NCI-H1092 treated with DMSO at 0.1 percent for 48 hours (cell line): ENCODE measurements at regions not wholly inside any gene's neighbourhood (a gene's known extent, or its start where the extent isn't known, plus 50 kb on each side); places are given as distances from the start of the nearest gene placed in this dataset.

Experiments used
- DNase-seq: peaks from one replicate; lab custom pipeline; 2025; lab: John Stamatoyannopoulos, UW

- DNase-seq = no peak
Observed at GRCh38 chr9:23914431-23915003, 88.5 kb upstream of the ELAVL2 start.

DNA sequence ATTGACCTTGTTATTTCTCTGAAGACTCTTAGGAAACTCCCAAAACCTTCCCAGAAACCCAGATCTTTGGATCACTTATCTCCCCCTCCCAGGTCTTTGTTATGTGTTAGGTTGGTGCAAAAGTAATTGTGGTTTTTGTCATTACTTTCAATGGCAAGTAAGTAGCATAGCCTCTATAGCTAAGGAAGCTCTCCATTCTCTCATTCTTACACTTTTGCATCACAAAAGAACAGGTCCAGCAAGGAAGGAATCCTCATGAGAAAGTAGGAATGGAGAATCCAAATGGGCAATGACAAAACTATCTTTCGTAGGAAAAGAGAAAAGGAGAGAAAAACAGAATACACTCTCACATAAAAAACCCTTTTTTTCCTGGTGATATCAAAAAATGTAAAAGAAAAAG is 81.3 kb upstream of the ELAVL2 start:
- DNase-seq = no peak

DNA sequence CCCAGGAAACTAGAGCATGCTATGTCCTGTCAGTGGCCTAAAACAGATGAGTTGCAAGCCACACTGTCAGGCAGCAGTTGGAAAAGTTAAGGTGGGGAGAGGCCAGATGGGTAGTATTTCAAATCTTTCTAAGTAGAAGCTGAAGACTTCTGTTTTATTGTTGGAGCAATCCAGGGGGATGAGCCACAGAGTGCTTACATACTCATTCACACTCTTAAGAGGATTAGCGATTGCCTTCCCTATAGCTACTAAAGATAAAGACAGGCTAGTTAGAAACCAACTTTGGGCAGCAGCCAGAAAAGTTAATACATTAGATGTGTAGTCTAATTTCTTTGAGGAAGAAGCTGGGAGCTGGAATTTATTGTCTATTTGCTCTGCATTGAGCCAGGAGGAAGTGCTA is 61.7 kb upstream of the ELAVL2 start:
- no peak for DNase-seq
